ENCODE measurements at regions not wholly inside any gene's neighbourhood (a gene's known extent, or its start where the extent isn't known, plus 50 kb on each side); places are given as distances from the start of the nearest gene placed in this dataset.

GRCh38 chr9:135002336-135002735 lies 84.6 kb upstream of the FCN1 start:
- no peaks in the 10 kb centered on the region for H3K9me3 ChIP-seq
- no peak for TF ChIP-seq POLR2A (IDR thresholded peaks at IDR 0.05)
- TF ChIP-seq, protein P1, sequence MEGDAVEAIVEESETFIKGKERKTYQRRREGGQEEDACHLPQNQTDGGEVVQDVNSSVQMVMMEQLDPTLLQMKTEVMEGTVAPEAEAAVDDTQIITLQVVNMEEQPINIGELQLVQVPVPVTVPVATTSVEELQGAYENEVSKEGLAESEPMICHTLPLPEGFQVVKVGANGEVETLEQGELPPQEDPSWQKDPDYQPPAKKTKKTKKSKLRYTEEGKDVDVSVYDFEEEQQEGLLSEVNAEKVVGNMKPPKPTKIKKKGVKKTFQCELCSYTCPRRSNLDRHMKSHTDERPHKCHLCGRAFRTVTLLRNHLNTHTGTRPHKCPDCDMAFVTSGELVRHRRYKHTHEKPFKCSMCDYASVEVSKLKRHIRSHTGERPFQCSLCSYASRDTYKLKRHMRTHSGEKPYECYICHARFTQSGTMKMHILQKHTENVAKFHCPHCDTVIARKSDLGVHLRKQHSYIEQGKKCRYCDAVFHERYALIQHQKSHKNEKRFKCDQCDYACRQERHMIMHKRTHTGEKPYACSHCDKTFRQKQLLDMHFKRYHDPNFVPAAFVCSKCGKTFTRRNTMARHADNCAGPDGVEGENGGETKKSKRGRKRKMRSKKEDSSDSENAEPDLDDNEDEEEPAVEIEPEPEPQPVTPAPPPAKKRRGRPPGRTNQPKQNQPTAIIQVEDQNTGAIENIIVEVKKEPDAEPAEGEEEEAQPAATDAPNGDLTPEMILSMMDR (IDR thresholded peaks at IDR 0.05), result no peak
- DNase-seq, result no peak
- 45 to 66% methylated on average over 3 of the region's 6 CpGs for WGBS, 2 donors
- intact Hi-C loops (cut with DNase I), result no loop called here
- no peak overlapping the region for H3K27ac ChIP-seq
- H3K27me3 ChIP-seq, result no peaks in the 10 kb centered on the region
- no peaks in the 10 kb centered on the region for H3K36me3 ChIP-seq
- H3K4me3 ChIP-seq (replicated peaks in 1 of 3), result no peak overlapping the region
- no peaks in the 10 kb centered on the region for H3K4me1 ChIP-seq

DNA sequence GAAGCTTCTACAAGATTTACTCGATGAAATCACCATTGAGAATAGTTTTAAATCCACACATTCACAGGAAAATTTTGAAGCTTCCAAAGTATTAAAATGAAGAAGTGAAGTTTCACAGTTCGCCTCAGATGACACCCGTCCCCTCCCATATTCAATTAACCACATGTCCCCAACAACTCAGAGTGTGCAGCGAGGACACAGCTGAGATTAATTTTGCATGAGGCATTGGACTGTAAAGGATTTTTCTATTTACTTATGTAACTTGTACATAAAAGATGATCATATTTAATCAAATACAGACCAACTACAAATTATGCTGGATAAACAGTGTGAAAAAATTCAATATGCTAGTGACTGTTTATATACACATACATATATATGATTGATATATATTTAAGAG lies 84.7 kb upstream of the OLFM1 start:
- H3K27ac ChIP-seq, result no peak overlapping the region
- no peaks in the 10 kb centered on the region for H3K4me1 ChIP-seq
- intact Hi-C loops (cut with DNase I), result no loop called here
- TF ChIP-seq, protein P1 (IDR thresholded peaks at IDR 0.05), result no peak
- no peak for TF ChIP-seq POLR2A (IDR thresholded peaks at IDR 0.05)
- H3K9me3 ChIP-seq, result no peaks in the 10 kb centered on the region
- 78 to 79% methylated on average over 4 of the region's 4 CpGs for WGBS, 2 donors
- no peak for DNase-seq
- H3K4me3 ChIP-seq (replicated peaks in 1 of 3), result no peak overlapping the region
- no peaks in the 10 kb centered on the region for H3K36me3 ChIP-seq
- H3K27me3 ChIP-seq, result no peaks in the 10 kb centered on the region

DNA sequence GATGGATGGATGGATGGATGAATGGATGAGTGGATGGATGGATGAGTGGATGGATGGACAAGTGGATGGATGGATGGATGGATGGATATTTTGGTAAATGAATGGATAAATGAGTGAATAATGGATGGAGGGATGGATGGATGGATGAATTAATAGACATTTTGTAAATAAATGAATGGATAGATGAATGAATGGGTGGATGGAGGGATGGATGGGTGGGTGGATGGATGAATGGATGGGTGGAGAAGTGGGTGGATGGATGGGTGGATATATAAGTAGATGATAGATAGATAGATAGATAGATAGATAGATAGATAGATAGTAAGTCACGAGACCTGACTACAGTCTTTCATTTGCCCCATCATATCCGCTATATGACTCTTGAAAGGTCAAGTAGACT lies 82.7 kb upstream of the OLFM1 start:
- H3K36me3 ChIP-seq, result no peaks in the 10 kb centered on the region
- H3K9me3 ChIP-seq, result no peaks in the 10 kb centered on the region
- TF ChIP-seq POLR2A (IDR thresholded peaks at IDR 0.05), result no peak
- TF ChIP-seq, protein P1 (IDR thresholded peaks at IDR 0.05), result no peak
- DNase-seq, result no peak
- H3K4me3 ChIP-seq (replicated peaks in 1 of 3), result no peak overlapping the region
- H3K27me3 ChIP-seq, result no peaks in the 10 kb centered on the region
- 92 to 96% methylated on average over 2 of the region's 2 CpGs for WGBS, 2 donors
- H3K27ac ChIP-seq, result no peak overlapping the region
- intact Hi-C loops (cut with DNase I), result no loop called here
- H3K4me1 ChIP-seq, result no peaks in the 10 kb centered on the region

GRCh38 chr9:135006911-135007570 lies 80.4 kb upstream of the OLFM1 start:
- H3K4me1 ChIP-seq, result peaks cover 6 to 14% of the 10 kb centered on the region in 2 donors
- no peaks in the 10 kb centered on the region for H3K9me3 ChIP-seq
- DNase-seq, result no peak
- no peak overlapping the region for H3K27ac ChIP-seq
- H3K36me3 ChIP-seq, result no peaks in the 10 kb centered on the region
- TF ChIP-seq, protein P1 (IDR thresholded peaks at IDR 0.05), result no peak
- TF ChIP-seq POLR2A (IDR thresholded peaks at IDR 0.05), result no peak
- intact Hi-C loops (cut with DNase I), result no loop called here
- 95 to 96% methylated on average over 15 to 17 of the region's 19 CpGs for WGBS, 2 donors
- no peaks in the 10 kb centered on the region for H3K27me3 ChIP-seq
- H3K4me3 ChIP-seq (replicated peaks in 1 of 3), result no peak overlapping the region

DNA sequence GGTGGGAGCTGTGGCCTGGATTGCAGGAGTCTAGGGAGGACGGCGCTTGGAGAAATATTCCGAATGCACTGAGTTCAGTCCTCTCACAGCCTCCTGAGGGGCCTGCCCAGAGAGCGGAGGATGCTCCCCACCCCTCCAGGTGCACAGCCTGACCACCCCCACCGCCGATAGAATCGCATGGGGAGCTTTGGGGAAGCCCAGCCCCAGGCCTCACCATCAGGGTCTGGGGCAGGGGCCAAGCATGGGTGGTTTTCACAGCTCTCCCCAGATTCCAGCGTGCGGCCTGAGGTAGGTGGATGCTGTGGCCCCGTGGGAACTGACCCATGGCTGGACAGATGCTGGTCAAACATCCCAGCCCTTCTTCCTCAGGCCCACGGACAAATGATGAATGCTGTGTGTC lies 79.9 kb upstream of the OLFM1 start:
- no peak overlapping the region for H3K4me3 ChIP-seq (replicated peaks in 1 of 3)
- DNase-seq, result no peak
- no peaks in the 10 kb centered on the region for H3K27me3 ChIP-seq
- WGBS, 2 donors, result 85 to 86% methylated on average over 8 to 11 of the region's 11 CpGs
- intact Hi-C loops (cut with DNase I), result no loop called here
- H3K36me3 ChIP-seq, result no peaks in the 10 kb centered on the region
- H3K9me3 ChIP-seq, result no peaks in the 10 kb centered on the region
- no peak for TF ChIP-seq POLR2A (IDR thresholded peaks at IDR 0.05)
- TF ChIP-seq, protein P1 (IDR thresholded peaks at IDR 0.05), result no peak
- H3K27ac ChIP-seq, result no peak overlapping the region
- peaks cover 6 to 14% of the 10 kb centered on the region in 2 donors for H3K4me1 ChIP-seq
